Cardiac muscle cell (in vitro differentiated cells and primary cell): ENCODE measurements at regions not wholly inside any gene's neighbourhood (a gene's known extent, or its start where the extent isn't known, plus 50 kb on each side); places are given as distances from the start of the nearest gene placed in this dataset.
A peak's percentile ranks its signal among the peaks of the same experiment; 100 is the strongest.

Source experiments
- DNase-seq, 2 donors: peaks; one replicate each; pipeline versions ENCODE4 v3.0.0 to v3.0.0-alpha.2; 2010 to 2017; ENCODE audit warnings: low read depth in 1 of 2, low spot score in 1 of 2
- H3K27ac ChIP-seq: fragments of 200-600 bp; sonication (generic); 2 replicates; pipeline ENCODE4 v1.5.1; 2016
- H3K27me3 ChIP-seq: fragments of 200-600 bp; sonication (generic); 2 replicates; pipeline ENCODE4 v1.6.0; 2016; ENCODE audit warnings: control low read depth
- H3K36me3 ChIP-seq: fragments of 200-600 bp; sonication (generic); 2 replicates; pipeline ENCODE4 v1.5.1; 2016; ENCODE audit warnings: control low read depth
- H3K4me1 ChIP-seq: fragments of 200-600 bp; sonication (generic); 2 replicates; pipeline ENCODE4 v1.8.1; 2017; ENCODE audit warnings: low read depth, mild to moderate bottlenecking, mixed run types
- H3K4me3 ChIP-seq: fragments of 200-600 bp; sonication (generic); 2 replicates; pipeline ENCODE4 v1.5.1; 2016; ENCODE audit warnings: mild to moderate bottlenecking
- H3K9me3 ChIP-seq: fragments of 200-600 bp; sonication (generic); 2 replicates; pipeline ENCODE4 v1.5.1; 2017; ENCODE audit warnings: low read depth, mild to moderate bottlenecking, control low read depth
- TF ChIP-seq, protein P1 (sequence below): IDR thresholded peaks from 2 replicates; pipeline ENCODE4 v1.5.1; 2012; ENCODE audit warnings: low read depth, mild to moderate bottlenecking, low read length

DNA sequence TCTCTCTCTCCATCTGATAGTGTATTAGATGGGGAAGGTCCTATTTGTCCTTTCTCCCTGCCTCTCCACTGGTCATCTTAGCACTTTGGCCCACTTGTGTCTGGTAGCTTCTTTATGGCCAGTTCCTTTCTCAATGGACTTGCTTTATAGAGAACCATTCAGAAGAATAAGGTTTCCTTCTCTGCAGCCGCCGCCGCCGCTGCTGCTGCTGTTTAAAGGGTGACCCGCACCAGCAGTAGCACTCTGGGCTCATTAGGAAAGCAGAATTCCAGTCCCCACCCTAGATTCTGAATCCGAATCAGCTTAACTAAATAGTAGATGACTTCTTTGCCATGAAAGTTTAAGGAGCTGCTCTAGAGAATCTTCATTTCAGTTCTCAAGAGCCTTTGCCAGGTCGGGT is 490.2 kb downstream of the FOXO1 start:
- DNase-seq: no peak
- Histone ChIP-seq H3K4me1 (peaks cover under 1% of the 10 kb centered on the region), H3K4me3 (no peak overlapping the region), H3K36me3 (no peaks in the 10 kb centered on the region), H3K27ac (no peak overlapping the region), H3K9me3 (no peaks in the 10 kb centered on the region), H3K27me3 (peaks cover 7% of the 10 kb centered on the region)
- TF ChIP-seq, protein P1, sequence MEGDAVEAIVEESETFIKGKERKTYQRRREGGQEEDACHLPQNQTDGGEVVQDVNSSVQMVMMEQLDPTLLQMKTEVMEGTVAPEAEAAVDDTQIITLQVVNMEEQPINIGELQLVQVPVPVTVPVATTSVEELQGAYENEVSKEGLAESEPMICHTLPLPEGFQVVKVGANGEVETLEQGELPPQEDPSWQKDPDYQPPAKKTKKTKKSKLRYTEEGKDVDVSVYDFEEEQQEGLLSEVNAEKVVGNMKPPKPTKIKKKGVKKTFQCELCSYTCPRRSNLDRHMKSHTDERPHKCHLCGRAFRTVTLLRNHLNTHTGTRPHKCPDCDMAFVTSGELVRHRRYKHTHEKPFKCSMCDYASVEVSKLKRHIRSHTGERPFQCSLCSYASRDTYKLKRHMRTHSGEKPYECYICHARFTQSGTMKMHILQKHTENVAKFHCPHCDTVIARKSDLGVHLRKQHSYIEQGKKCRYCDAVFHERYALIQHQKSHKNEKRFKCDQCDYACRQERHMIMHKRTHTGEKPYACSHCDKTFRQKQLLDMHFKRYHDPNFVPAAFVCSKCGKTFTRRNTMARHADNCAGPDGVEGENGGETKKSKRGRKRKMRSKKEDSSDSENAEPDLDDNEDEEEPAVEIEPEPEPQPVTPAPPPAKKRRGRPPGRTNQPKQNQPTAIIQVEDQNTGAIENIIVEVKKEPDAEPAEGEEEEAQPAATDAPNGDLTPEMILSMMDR: no peak

DNA sequence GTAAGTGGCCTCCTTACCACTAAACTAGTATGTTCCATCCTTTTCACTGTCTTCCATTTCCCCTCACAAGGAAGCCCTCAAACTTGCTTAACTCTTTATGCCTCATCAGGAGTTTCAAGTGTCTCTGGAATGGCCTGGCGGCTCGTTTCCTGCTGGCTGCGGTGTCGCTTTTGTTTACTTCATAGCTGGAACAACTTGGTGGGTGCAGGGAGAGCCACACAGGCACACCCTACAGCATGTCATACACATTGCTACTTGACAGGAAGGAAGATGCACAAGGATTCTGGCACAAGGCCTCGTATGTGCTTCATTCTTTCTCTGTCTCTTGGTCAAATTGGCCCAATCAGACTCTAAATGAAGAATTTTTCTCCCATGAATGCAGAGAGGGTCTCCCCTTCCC is 488.3 kb downstream of the FOXO1 start:
- H3K36me3 ChIP-seq: no peaks in the 10 kb centered on the region
- no peaks in the 10 kb centered on the region for H3K27me3 ChIP-seq

DNA sequence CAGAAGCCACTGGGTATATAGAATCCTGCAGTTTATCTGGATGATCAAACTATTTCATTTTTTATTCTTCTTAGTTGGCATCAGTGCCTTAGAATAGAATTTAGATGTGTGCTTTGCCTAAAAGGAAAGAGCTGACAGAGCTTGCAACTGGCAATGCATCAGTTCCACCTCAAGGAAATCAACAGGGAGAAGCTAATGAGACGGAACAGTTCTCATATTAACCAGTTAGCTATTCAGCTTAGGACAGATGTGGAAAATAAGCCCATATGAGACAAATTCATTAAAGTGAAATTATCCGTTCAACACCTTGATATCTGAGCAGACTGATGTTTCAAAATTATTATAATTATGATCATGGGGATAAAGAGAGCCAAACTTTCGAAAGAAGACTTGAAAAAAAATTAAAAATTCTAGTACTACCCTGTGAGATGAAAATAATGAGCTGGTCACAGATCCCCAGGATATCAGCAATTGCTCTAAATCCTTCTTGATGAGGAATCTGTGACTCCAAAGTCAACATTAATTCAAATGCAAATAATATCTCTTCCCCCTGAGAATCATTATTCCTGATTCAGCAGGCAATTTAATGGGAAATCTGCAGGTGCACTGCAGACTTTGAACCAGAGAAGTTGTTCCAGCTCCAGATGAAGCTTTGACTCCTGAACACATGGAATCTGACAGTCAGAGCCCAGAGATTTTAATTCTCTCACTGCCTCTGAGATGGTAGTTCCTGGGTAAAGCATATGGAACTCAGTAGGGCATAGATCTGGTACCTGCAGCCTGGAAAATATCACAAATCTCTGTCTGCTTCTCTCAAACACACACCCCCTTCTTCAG is 486.8 kb downstream of the FOXO1 start:
- no peaks in the 10 kb centered on the region for H3K27me3 ChIP-seq
- H3K36me3 ChIP-seq: no peaks in the 10 kb centered on the region
- H3K4me1 ChIP-seq: peaks cover 5% of the 10 kb centered on the region
- no peaks in the 10 kb centered on the region for H3K9me3 ChIP-seq
- DNase-seq: no peak
- no peak overlapping the region for H3K4me3 ChIP-seq
- H3K27ac ChIP-seq: no peak overlapping the region
- TF ChIP-seq, protein P1: no peak

More for the DNA sequence above, 488.3 kb downstream of the FOXO1 start:
- TF ChIP-seq, protein P1: no peak
- no peak overlapping the region for H3K4me3 ChIP-seq
- H3K27ac ChIP-seq: no peak overlapping the region
- peaks cover 5% of the 10 kb centered on the region for H3K4me1 ChIP-seq
- no peaks in the 10 kb centered on the region for H3K9me3 ChIP-seq
- no peak for DNase-seq

DNA sequence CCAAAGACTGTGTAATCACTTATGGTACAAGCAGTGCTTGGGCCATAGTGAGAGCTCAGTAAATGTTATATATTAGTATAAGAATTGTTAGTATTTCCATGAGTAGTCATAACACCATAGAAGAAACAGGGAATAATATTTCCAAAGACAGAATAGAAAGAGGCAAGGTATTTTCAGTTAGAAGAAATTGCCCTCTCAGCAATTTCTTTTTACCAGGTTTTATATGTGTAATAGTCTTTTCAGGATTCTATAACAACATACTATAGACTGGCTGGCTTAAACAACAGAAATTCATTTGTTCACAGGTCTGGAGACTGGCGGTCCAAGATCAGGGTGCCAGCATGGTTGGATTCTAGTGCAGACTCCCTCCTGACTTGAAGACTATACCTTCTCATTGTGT is 485.7 kb downstream of the FOXO1 start:
- Histone ChIP-seq H3K4me3 (no peak overlapping the region), H3K36me3 (no peaks in the 10 kb centered on the region), H3K9me3 (no peaks in the 10 kb centered on the region), H3K4me1 (peaks cover 5% of the 10 kb centered on the region), H3K27ac (no peak overlapping the region), H3K27me3 (no peaks in the 10 kb centered on the region)
- TF ChIP-seq, protein P1: no peak
- DNase-seq: no peak

DNA sequence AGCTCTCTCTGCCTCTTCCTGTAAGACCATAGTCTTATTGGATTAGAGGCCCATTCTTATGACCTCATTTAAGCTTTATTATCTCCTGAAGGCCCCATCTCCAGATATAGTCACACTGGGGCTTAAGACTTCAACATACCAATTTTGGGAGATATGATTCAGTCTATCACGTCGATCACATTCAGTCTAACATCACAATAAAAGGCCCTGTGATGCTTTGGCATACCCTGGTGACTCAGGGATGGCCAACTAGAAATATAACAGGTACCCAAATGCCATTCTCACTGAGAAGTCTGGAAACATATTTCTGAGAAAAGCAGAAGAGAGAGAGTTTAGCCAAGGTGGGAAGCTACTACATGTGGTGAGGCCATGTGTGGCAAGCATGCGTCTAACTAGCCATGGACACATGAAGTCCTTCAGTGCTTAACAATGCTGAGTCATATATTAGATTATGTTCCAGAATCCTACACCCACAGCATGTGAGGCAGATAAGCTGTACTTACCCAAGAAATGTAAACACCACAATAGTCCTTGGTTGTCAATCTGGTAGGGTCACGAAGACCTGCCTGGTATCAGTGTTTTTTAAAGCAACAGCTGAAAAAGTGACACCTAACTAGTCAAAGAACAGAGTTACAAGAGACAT is 485.1 kb downstream of the FOXO1 start:
- Histone ChIP-seq H3K4me3 (no peak overlapping the region), H3K27ac (no peak overlapping the region), H3K9me3 (no peaks in the 10 kb centered on the region), H3K4me1 (peaks cover 5% of the 10 kb centered on the region), H3K27me3 (no peaks in the 10 kb centered on the region), H3K36me3 (no peaks in the 10 kb centered on the region)
- peak; percentile 9 to 92 for DNase-seq
- TF ChIP-seq, protein P1: no peak
